Heart right ventricle (tissue), 16 donors: ENCODE measurements at regions not wholly inside any gene's neighbourhood (a gene's known extent, or its start where the extent isn't known, plus 50 kb on each side); places are given as distances from the start of the nearest gene placed in this dataset.

Experiments
- ATAC-seq, 8 donors: fragments of 200-7000 bp; cut with Tn5 transposase; one replicate each; pipeline ENCODE4 v1.9.1; 2020; ENCODE audit warnings: mild to moderate bottlenecking in 8 of 8, moderate library complexity in 8 of 8, moderate number of reproducible peaks in 1 of 8
- DNase-seq, 2 donors: peaks; one replicate each; pipeline ENCODE4 v3.0.0-alpha.2; 2020
- H3K27ac ChIP-seq, 10 donors: fragments of 200-600 bp; sonication (generic) in 2 of 10; one replicate each; pipeline versions ENCODE4 v1.5.0 to v1.8.0; 2020 to 2022; ENCODE audit warnings: mild to moderate bottlenecking in 3 of 10
- H3K27me3 ChIP-seq, 7 donors: fragments of 200-600 bp; one replicate each; pipeline ENCODE4 v1.8.0; 2021 to 2022; ENCODE audit warnings: mild to moderate bottlenecking in 2 of 7
- H3K36me3 ChIP-seq, 9 donors: fragments of 200-600 bp; sonication (generic) in 1 of 9; one replicate each; pipeline versions ENCODE4 v1.5.0 to v1.8.0; 2020 to 2022; ENCODE audit warnings: mild to moderate bottlenecking in 2 of 9
- H3K4me1 ChIP-seq, 9 donors: fragments of 200-600 bp; sonication (generic) in 1 of 9; one replicate each; pipeline versions ENCODE4 v1.5.0 to v1.8.0; 2020 to 2022; ENCODE audit warnings: mild to moderate bottlenecking in 4 of 9
- H3K4me3 ChIP-seq, 10 donors: fragments of 200-600 bp; sonication (generic) in 2 of 10; one replicate each; pipeline versions ENCODE4 v1.5.0 to v1.8.0; 2020 to 2022; ENCODE audit warnings: mild to moderate bottlenecking in 7 of 10, moderate library complexity in 2 of 10
- H3K9me3 ChIP-seq, 11 donors: fragments of 200-600 bp in 10 of 11; sonication (generic) in 2 of 11; one replicate each; pipeline versions ENCODE4 v1.5.0 to v1.8.0; 2013 to 2022; ENCODE audit warnings: mild to moderate bottlenecking in 2 of 11, control low read depth in 1 of 11, moderate library complexity in 1 of 11
- CTCF ChIP-seq, 9 donors: fragments of 200-600 bp; sonication (generic) in 2 of 9; IDR thresholded peaks; one replicate each; pipeline versions ENCODE4 v1.5.0 to v1.8.0; 2021 to 2022; ENCODE audit warnings: antibody characterized with exemption in 9 of 9, mild to moderate bottlenecking in 5 of 9, moderate library complexity in 1 of 9
- whole genome bisulfite sequencing, 2 donors: extraction: QIAGEN DNeasy Blood & Tissue Kit; methylation state at CpG; one replicate each; pipeline ENCODE4 v1.1.7; 2013; ENCODE audit warnings: inconsistent platforms in 1 of 2; 5-methylcytosine and 5-hydroxymethylcytosine counted together
- intact Hi-C, 10 donors: fragments of 100-400 bp; cut with DNase I; formaldehyde crosslinking; loops; one replicate each; pipeline versions ENCODE4 v1.11.1 to v1.14.2; 2022
- donor health status: Arrhythmogenic right ventricular cardiomyopathy.
- donor health status: ischemic (EF 13 %, LVEDD 7.1; RV severe dilation, severe dysfunction).
- donor health status: healthy with polysubstance abuse.
- donor health status: DM: no; HTN: yes; CAD: no.
- donor health status: DM: no; HTN: no; CAD: no.
- donor health status: ischemic (EF 25% LVEDD 6.9; RV normal size, moderate dysfunction).
- donor health status: ischemic (EF 25% LVEDD 5.7; RV mildly dilated, moderate dysfunction).
- donor health status: healthy.
- donor health status: DM: yes; HTN: yes; CAD: no.
- donor health status: Ischemic cardiomyopathy.
- donor health status: ischemic (EF 35%, LVEDD 5.7; RV mildly dilated, moderate dysfunction).
- donor health status: nonischemic (EF 11% LVEDD 7.7; RV severe dilation, severe dysfunction).
- donor health status: DM: yes; HTN: yes; CAD: no.
- donor health status: PGD.
- donor health status: ischemic (EF 29% LVEDD 5.4; RV normal size, mild dysfunction).
- donor health status: nonischemic (EF 23%, LVEDD 6.1; RV moderate dilation, normal function).

DNA sequence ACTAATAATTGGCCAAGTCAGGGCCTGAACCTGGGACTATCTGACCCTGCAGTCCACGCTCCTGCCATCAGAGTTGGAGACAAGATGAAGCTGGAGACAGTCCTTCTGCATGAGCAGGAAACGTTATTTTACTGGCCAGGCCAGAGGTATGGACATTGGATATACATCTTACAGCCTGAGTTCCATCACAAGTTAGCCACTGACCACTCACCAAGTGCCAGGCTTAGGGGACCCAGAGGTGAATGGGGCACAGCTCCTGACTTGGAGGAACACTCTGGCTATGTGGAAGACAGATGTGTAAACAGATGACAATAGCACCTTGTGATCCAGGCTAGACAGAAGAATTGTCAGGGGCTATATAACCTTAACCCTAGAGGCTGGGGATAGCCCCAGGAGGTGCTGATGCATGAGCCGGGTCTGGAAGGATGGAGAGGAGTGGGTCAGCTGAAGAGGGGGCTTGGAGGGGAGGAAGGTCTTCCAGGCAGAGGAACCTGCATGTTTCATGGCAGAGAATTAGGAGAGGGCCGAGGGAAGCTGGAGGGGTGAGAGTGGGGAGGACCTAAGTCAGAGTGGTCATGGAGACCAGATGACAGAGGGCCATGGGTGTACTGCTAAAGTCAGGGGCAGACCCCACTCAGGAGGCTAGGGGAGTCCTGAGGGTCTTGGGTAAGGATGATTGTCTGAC, 52.5 kb upstream of the DMRTB1 start:
- H3K27me3 ChIP-seq: peaks cover 0 to 58% (median 23%) of the 10 kb centered on the region in 7 donors
- H3K9me3 ChIP-seq: no peaks in the 10 kb centered on the region
- H3K4me1 ChIP-seq: no peaks in the 10 kb centered on the region
- DNase-seq (no peak), ATAC-seq (no peak)
- no peak overlapping the region for H3K4me3 ChIP-seq
- WGBS, 2 donors: 72 to 78% methylated on average over 4 of the region's 4 CpGs
- intact Hi-C loops: no loop called here
- H3K36me3 ChIP-seq: no peaks in the 10 kb centered on the region
- no peak for TF ChIP-seq CTCF (IDR thresholded peaks at IDR 0.05)
- no peak overlapping the region for H3K27ac ChIP-seq

DNA sequence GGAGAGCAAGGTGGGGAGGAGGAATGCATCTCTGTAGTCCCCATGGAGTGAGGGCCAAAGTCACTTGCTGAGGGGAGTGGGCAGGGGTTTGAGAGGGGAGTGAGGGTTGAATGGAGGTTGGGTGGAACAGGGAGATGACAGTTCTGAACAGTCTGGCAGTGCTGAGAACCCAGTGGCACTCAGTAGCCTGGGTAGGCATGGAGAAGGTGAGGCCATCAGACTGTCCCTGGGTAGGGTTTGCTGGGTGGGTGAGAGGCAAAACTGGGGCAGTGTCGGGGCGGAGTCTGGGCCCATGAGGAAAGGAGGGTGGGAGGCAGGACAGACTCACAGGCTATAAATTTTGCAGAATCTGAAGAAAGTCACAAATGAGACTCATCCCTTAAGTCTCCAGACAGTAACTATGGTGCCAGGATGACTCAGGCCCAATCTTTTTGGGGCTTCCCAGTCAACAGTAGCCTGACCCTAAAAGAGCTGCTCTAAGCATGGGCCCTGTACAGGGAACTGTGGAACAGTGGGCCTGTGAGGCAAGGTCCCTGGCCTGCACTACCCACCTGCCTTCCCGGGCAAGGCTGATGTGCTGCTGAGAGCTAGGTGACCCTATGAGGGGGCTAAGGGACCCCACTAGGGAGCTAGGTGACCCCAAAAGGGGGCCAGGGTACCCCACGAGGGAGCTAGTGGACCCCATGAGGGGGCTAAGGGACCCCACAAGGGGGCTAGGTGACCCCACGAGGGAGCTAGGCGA, 51.0 kb upstream of the DMRTB1 start:
- Histone ChIP-seq H3K36me3 (no peaks in the 10 kb centered on the region), H3K27ac (no peak overlapping the region), H3K27me3 (peaks cover 0 to 51% (median 23%) of the 10 kb centered on the region in 7 donors), H3K4me3 (no peak overlapping the region), H3K9me3 (no peaks in the 10 kb centered on the region), H3K4me1 (no peaks in the 10 kb centered on the region)
- intact Hi-C loops: no loop called here
- WGBS, 2 donors: 84 to 92% methylated on average over 6 of the region's 6 CpGs
- TF ChIP-seq CTCF (IDR thresholded peaks at IDR 0.05): no peak
- ATAC-seq (no peak), DNase-seq (no peak)

GRCh38 chr1:53408755-53409129, 50.5 kb upstream of the DMRTB1 start:
- DNase-seq (no peak), ATAC-seq (no peak)
- 83 to 88% methylated on average over 7 of the region's 7 CpGs for WGBS, 2 donors
- no peak for TF ChIP-seq CTCF (IDR thresholded peaks at IDR 0.05)
- Histone ChIP-seq H3K9me3 (no peaks in the 10 kb centered on the region), H3K36me3 (no peaks in the 10 kb centered on the region), H3K4me3 (no peak overlapping the region), H3K4me1 (peaks cover 0 to under 1% (median 0%) of the 10 kb centered on the region in 9 donors), H3K27me3 (peaks cover 0 to 45% (median 23%) of the 10 kb centered on the region in 7 donors), H3K27ac (no peak overlapping the region)
- intact Hi-C loops: no loop called here

GRCh38 chr1:53409233-53409632, 50.0 kb upstream of the DMRTB1 start:
- no peak for DNase-seq
- intact Hi-C loops: no loop called here
- Histone ChIP-seq H3K9me3 (no peaks in the 10 kb centered on the region), H3K4me1 (peaks cover 0 to 3% (median 0%) of the 10 kb centered on the region in 9 donors), H3K27me3 (peaks cover 0 to 45% (median 23%) of the 10 kb centered on the region in 7 donors), H3K27ac (peak overlapping the region in 1 of 10 donors; percentile 42), H3K4me3 (no peak overlapping the region), H3K36me3 (no peaks in the 10 kb centered on the region)
- 83 to 86% methylated on average over 7 of the region's 7 CpGs for WGBS, 2 donors
- no peak for TF ChIP-seq CTCF (IDR thresholded peaks at IDR 0.05)
- peak in 1 of 8 donors; percentile 19 for ATAC-seq
